DMS 273 (cell line): ENCODE measurements at regions not wholly inside any gene's neighbourhood (a gene's known extent, or its start where the extent isn't known, plus 50 kb on each side); places are given as distances from the start of the nearest gene placed in this dataset.

Experiments
- DNase-seq: peaks from one replicate; lab custom pipeline; 2025; ENCODE audit not compliant: unreplicated experiment; lab: John Stamatoyannopoulos, UW

DNA sequence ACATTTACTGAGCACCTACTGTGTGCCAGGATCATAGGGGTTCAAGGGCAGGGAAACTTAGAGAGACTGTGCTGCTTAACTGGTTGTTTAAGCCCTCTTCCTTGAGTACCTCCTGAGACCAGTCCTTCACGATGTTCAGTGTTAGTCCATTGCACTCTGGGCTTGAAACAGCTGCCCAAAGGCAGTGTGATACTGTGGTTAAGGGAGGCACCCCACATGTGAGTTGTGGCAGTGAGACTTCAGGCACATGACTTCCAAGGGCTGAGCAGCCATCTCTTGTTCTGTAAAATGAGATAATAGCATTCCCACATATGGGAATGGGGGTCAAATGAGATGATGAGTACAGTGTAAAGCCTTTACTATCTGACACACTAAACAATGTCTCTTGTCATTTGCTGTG is 75.1 kb downstream of the LINGO1 start:
- DNase-seq: no peak

DNA sequence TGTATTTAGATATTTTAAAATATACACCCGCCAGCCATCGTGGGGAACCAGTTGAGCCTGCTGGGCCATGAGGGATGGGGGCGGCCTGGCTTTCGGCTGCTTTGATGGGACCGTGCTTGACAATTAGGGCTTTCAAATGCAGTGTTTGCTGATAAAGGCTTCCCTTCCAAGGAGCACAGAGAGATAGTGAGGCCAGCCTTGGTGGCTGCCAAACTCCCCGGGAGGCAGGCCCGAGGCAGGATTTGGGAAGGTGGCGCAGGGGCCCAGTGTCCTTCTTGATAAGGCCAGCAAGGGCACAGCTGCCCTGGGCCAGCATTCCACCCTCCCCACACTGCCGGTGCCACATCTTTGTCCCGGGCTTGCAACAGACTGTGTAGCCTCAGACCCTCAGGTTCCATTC is 75.6 kb downstream of the LINGO1 start:
- no peak for DNase-seq

DNA sequence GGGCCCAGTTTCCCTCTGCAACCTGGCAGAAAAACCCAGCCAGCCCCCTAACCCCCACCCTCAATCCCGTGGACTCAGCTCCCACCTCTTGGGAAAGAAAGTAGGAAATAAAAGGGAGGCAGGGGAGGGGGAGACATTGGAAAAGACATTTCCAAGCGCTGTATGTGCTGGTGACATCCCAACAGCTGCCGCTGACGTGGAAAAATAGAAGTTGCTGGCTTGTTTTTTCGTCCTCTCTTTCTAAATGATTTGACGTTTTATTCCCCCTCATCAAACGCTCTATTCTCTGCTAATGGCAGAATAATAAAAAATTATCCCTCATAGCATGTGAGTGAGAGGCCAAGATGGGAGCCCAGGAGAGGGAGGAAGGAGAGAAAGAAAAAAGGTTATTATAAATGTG is 76.1 kb downstream of the LINGO1 start:
- DNase-seq: no peak

DNA sequence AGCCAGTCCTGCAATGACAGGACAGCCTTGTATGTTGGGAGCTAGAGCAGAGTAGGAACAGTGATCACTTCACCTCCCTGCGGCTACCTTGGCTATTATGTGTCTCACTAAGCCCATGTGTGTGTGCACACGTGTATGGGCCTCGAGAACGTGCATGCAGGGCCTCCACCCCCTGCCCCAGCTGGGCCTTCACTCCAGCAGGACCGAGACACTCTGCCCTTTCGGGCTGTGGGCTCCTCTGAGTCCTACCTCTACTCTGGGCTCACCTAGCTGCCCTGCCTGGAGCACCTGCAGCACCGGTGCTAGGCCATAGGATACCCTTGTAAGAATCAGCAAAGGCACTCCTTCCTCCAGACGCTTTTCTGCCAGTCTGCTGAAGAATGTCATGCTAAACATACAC is 77.5 kb downstream of the LINGO1 start:
- no peak for DNase-seq

DNA sequence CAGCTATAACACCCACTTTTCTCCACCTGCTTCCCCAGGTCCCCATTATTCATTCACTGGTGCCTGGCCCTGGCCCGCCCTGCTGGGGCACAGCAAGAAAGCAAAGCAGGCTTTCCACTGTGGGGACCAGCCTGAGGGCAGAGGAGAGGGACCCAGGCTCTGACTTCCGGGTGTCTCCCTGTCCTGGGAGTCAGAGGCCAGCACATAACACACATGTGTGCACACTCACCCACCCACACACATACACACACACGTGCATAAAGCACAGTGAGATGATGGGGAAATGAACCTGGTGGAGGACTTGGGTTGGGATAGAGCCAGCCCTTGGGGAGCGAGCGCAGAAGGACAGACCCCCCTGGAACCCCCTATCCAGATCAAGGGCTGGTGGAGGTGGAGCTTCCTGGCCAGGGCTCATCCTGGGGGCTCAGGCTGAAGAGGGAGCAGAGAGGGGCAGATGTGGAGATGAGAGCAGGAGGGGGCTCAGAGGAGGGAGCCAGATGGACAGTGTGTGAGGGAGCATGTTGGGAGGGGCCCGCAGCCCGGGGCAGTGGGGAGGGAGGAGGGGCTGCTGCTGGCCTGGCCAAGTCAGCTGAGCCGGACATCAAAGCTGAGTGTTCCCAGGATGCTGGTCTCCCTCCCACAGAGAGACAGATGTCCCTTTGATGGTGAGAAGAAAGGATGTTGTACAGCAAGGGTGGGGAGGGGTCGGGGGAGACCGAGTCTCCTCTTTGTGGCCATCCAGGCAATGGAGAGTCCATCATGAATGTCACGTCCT is 78.2 kb downstream of the LINGO1 start:
- no peak for DNase-seq

DNA sequence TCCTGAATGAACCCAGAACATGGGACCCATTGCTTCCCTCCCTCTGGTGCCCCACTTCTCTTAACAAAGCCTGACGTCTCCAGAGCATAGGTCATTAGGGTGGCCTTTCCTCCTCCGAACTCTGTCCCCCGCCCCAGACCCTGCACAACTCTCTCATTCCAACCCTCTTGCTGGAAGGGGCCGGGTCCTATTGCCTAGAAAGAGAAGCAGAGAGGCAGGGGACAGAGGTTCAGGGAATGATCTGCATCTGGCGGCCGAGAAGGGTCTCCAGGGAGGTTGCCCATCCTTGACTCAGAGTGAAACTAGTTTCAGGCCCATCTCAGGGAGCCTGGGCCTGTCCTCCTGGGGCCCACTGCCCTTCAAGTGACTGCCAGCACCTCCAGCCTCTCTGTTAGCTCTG is 79.0 kb downstream of the LINGO1 start:
- no peak for DNase-seq

DNA sequence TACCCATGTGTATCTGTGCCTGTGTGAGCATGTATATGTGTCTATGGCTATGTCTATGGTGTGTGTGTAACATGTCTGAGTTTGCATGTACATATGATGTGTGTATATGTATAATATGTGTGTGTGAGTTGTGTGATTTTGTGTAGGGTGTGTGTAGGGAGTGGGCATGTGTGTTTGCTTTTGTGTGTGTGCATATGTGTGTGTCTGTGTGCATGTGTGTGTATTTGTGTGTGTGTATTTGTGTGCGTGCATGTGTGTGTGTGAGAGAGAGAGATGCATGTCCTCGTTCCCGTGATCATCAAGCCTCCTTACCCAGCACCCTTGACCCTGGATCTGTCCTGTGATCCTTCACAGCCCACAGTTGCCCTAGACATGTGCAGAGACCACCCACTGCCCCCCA is 79.5 kb downstream of the LINGO1 start:
- DNase-seq: no peak

DNA sequence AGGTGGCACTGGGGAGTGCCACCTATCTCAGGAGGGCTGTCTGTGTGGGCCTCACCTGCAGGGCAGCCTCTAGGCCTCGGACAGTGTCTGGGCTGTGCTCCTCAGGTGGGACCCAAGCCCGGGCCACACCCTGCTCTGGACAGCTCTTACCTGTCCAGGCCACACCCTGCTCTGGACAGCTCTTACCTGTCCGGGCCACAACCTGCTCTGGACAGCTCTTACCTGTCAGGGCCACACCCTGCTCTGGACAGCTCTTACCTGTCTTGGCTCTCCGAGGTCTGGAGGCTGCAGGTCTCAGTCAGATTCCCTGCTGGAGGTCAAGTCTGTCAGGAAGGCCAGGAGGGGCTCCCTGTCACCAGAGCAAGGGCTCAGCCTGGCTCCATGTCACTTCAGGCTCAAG is 80.6 kb downstream of the LINGO1 start:
- no peak for DNase-seq

DNA sequence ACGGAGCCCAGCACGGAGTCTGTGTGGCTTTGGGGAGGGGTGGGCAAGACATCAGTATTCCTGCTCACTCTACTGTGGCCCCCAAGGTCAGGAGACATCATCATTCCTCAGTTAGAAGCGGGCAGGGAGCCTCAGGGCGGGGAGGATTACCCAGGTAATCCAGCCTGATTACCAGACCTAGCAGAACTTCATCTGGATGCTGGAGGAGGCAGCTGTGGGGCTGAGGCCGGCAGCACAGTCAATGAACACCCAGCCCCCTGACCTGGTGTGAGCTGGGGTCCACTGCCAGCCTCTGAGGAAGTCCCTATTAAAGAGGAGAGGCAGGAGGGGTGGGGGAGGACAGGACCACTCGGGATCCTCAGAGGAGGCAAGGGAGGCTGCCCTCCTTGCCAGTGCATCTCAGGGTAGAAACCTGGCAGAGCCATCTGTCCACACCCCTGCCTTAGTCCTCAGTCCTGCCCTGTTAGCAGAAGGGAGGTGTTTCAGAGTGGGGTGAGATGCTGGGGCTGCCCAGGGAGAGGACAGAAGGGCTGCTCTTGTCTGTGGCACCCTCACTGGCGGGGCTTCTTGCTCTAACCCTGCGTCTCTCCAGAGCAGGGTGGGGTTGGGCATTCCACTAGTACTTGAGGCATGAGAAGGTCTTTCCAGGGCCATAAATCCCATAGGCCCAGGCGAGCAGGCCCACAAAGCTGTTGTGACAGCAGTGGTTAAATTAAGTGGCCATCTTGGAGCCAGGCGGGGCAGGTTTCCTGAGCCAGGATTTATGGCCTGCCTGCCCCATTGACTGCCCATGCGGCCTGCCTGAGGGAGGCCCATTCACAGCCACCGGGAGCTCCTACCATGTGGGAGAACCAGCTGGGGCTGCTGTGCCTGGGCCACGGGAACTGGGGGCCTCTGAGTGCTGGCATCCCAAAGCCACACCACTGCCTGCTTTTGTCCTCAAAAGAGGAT is 82.1 kb downstream of the LINGO1 start:
- peak; percentile 23 for DNase-seq

DNA sequence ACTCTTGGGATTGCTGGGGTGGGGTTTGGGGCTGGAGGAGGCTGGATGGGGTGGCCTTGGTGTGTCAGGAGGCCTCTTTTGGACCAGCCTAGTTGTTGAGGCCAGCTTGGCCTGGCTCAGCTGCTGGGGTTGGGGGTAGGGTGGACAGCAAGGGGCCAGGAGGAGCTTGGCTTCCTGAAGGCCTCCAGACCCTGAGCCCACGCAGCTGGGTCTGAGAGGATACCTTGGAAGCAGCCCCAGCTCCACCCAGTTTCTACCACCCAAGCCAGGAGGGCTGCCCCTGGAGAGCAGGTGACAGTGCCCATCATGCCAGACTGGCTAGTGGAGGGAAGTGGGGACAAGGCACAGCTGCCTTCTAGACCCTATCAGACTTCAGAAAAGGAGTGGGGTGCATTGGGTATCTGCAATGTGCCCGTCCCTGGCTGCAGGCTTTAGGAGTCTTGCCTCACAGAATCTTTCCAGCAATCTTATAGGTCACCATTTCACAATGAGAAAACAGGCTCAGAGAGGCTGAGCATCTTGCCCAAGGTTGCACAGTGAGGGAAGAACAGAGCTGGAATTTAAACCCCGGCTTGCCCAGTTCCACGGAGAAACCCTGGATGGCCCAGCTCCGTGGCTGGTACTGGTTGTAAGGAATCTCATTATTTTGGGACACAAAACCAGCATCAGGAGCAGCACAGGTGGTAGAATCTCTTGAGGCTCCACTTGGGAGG is 83.0 kb downstream of the LINGO1 start:
- DNase-seq: no peak

DNA sequence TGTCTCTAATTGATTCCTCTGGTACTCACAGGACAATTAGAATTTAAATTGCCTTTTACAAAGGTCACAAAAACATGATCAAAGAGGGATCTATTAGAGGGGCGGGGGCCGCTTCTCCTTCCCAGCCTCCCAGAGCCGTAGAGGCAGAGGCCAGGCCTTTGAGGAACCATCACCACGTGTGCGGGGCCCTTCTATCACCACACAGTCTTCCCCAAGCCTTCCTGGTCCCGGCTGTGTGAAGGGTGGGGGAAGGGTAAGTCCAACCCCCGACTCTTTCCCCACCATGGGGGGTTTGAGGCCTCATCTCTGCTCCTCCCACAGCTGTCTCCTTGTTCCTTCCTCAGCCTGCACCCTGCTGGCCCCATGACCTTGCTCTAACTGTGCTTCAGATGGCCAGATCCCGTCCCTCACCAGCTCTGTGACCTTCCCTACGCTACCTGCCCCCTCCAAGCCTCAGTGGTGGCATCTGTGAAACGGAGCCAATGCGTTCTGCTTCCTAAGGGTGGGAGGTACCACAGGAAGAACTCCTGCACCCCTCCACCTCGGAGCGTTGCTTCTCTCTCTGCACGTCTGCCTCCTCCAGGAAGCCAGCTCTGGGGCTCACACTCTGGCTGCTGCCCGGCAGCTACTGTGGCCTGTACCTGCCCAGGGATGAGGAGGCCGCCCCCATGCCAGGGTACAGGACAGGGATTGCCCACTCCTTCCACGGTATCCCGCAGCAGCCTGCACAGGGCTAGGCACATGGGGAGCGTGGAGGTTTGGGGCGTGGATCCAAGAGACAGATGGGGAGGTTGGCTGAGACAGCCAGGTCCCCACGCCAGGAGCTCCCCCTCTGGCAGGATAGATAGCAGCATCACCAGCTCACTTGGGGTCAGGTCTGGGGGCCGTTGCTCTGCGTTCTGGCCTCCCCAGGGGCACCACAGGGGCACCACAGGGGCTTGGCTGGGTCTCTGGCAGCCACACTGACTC is 83.8 kb downstream of the LINGO1 start:
- DNase-seq: no peak

DNA sequence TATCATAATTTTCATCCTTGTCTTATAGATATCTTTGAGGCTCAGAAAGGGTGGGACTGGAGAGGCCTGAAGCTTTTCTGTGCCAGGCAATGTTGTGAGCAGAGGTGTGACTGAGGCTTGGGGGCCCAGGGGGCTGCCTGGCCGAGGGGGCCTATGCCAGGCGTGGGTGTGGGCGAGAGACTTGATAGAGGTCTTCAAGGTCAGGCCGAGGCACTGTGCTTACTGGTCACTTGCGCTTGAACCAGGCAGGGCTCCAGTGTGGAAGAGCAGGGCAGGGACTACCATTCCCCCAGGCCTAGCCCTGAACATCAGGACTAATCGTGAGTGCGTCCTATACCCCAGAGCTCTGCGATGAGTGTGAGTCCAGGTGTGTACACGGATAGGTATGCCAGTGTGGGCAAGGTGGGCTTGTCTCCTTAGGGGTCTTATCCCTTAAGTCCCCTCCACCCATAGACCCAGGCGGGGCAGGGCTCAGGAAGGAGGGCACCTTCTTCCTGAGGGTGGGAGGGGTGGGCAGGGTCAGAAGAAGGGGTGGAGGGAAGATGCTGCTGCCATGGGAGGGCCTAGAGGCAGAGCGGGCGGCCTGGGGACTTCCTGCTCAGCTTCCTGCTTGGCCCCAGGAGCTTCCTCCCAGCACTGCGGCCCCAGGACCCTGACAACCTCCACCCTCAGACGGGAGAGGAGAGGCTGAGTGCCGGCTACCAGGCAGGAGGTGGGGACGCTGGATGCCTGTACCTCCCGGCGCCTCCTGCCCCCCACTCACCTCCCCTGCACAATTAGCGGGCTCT is 84.7 kb downstream of the LINGO1 start:
- DNase-seq: no peak

DNA sequence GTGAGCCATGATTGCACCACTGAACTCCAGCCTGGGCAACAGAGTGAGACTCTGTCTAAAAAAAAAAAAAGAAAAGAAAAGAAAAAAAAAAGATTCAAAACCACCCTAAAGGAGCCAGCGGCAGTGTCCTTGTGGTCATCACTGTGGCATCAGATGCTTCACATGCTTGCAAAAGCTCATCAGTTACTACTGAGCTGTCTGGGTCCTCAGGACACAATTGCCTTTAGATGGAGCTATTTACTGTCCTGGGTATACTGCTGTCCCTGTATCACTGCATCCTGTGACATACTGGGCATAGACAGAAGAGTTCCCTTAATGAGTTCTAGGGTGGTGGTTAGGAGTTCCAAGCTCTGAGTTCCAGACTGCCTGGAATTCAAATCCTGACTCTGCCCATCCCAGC is 85.8 kb downstream of the LINGO1 start:
- no peak for DNase-seq

DNA sequence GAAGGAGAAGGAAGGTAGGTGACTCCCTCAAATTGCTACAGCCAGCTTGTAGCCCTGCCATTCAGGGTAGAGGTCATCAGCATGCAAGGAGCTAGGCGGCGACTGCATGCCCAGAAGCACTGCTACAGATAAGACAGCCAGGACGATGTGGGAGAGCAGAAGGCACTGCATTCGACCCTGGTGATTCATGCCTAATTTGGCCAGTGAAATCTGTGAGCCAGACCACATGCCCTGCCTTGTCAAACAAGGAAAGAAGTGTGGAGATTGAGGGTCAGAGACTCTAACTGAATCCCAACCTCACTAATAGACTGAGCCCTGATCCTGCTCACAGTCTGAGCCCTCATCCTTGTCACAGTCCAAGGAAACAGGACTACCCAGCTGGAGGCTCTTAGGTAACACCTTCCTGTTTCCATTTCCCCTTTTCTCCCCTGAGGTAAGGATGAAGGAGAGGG is 86.6 kb downstream of the LINGO1 start:
- peak; percentile 44 for DNase-seq

DNA sequence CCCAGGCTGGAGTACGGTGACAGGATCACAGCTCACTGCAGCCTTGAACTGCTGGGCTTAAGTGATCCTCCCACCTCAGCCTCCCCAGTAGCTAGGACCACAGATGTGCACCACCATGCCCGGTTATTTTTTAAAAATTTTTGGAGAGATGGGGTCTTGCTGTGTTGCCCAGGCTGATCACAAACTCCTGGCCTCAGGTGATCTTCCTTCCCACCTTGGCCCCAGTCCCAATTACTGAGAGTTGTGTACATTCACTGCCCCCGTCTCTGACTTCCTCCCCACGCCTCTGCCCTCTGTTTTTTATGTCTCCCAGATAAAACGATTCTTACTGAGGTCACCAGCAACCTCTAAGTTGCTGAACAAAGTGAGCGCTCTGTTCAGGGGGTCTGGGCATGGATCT is 87.7 kb downstream of the LINGO1 start:
- no peak for DNase-seq

DNA sequence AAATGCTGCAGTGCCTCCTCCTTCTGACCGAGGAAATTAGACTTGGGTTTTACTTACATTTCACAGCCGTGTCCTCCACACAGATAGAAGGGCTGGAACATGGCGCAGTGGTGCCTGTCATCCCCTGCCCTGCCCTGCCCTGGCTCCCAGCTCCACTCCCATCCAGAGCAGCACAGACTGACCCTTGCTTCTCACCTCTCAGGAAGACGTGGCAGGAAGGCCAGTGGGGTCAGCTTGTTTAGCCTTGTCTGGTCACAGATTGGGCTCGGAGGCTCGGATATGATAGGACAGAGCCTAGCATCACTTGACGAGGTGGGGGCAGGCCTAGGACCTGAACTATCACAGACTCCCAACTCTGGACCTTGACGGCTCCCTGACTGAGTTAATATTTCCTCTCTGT is 88.5 kb downstream of the LINGO1 start:
- DNase-seq: no peak

DNA sequence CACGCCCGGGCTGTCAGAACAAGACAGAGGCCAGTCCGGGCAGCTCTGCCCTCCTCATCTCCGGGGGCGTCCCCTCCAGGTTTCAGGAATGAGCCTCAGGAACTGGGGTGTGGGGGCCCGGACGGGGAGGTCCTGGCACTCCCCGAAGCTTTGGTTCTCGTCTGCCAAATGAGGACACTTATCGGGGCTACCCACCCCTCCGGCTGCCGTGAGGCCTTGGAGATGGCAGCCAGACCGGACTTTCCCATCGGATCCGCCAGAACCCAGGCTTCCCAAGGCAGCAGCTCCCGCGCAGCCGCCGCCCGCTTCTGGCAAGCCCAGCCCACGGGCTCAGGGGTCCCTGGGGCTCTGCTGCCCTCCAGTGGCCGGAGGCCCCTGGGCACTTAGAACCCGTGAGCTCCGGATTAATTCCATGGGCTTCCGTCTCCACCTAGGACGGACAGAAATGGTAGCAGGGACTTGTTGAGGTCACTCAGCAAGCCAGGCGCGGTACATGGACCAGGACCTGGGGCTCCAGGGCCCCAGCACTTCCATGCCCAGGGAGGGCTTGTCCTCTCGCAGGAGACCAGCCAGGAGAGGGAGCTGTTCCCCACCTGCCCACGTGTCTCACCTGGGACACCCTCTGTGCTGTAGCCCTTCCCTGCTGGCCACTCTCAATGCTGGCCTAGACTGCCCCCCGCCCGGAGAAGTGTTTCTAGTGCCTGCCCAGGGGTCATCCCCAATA is 89.4 kb downstream of the LINGO1 start:
- DNase-seq: peak; percentile 93

DNA sequence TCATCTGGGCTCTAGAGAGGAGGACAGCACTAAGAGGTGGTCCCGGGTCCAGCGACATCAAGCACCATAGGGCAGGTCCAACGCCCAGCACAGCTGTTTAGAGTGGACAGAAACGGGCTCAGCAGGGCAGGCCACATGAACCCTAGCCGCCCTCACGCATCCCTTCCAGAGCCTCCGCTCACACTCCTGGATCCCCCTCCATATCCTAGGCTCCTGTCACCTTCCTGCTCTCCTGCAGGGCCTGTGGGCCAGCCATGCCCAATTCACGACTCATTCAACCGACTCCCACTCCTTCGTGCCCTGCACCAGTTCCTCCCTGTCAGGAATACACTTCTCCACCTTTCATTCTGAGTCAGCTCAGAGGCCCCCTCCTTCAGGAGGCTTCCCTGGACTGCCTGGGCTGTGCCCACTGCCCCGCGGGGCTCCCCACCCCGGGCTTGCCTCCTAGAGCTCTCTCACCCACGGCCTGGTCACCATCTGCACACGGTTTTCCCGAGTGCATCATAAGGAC is 90.2 kb downstream of the LINGO1 start:
- DNase-seq: peak; percentile 21
